ENCODE measurements at regions not wholly inside any gene's neighbourhood (a gene's known extent, or its start where the extent isn't known, plus 50 kb on each side); places are given as distances from the start of the nearest gene placed in this dataset.

GRCh38 chr7:33760146-33760545 is 145.2 kb upstream of the BMPER start:
- DNase-seq = no peak

GRCh38 chr7:33760834-33761233 is 144.5 kb upstream of the BMPER start:
- DNase-seq = no peak

GRCh38 chr7:33761449-33762080 is 143.8 kb upstream of the BMPER start:
- no peak for DNase-seq

- DNase-seq = no peak
Observed at GRCh38 chr7:33762151-33762910, 143.0 kb upstream of the BMPER start.

- no peak for DNase-seq
Observed at GRCh38 chr7:33762911-33763306, 142.4 kb upstream of the BMPER start.

GRCh38 chr7:33764752-33765451 is 140.4 kb upstream of the BMPER start:
- DNase-seq = no peak

- DNase-seq = no peak
Observed at GRCh38 chr7:33766405-33766804, 138.9 kb upstream of the BMPER start.

GRCh38 chr7:33769930-33770329 is 135.4 kb upstream of the BMPER start:
- DNase-seq = no peak

GRCh38 chr7:33770576-33770975 is 134.8 kb upstream of the BMPER start:
- DNase-seq = no peak

- no peak for DNase-seq
Observed at GRCh38 chr7:33771422-33771821, 133.9 kb upstream of the BMPER start.

- no peak for DNase-seq
Observed at GRCh38 chr7:33773053-33773452, 132.3 kb upstream of the BMPER start.

- no peak for DNase-seq
Observed at GRCh38 chr7:33774762-33775523, 130.4 kb upstream of the BMPER start.

- DNase-seq = no peak
Observed at GRCh38 chr7:33775790-33776189, 129.5 kb upstream of the BMPER start.

- DNase-seq = no peak
Observed at GRCh38 chr7:33776788-33777187, 128.6 kb upstream of the BMPER start.

GRCh38 chr7:33778195-33778594 is 127.1 kb upstream of the BMPER start:
- no peak for DNase-seq

GRCh38 chr7:33779216-33779615 is 126.1 kb upstream of the BMPER start:
- no peak for DNase-seq

- no peak for DNase-seq
Observed at GRCh38 chr7:33781167-33781566, 124.2 kb upstream of the BMPER start.

GRCh38 chr7:33781796-33782195 is 123.5 kb upstream of the BMPER start:
- no peak for DNase-seq

GRCh38 chr7:33784000-33784399 is 121.3 kb upstream of the BMPER start:
- DNase-seq = no peak

- no peak for DNase-seq
Observed at GRCh38 chr7:33788531-33788930, 116.8 kb upstream of the BMPER start.

- no peak for DNase-seq
Observed at GRCh38 chr7:33789871-33790630, 115.3 kb upstream of the BMPER start.

- no peak for DNase-seq
Observed at GRCh38 chr7:33790746-33791145, 114.6 kb upstream of the BMPER start.

GRCh38 chr7:33792041-33792440 is 113.3 kb upstream of the BMPER start:
- no peak for DNase-seq
